ENCODE measurements at regions not wholly inside any gene's neighbourhood (a gene's known extent, or its start where the extent isn't known, plus 50 kb on each side); places are given as distances from the start of the nearest gene placed in this dataset.

DNA sequence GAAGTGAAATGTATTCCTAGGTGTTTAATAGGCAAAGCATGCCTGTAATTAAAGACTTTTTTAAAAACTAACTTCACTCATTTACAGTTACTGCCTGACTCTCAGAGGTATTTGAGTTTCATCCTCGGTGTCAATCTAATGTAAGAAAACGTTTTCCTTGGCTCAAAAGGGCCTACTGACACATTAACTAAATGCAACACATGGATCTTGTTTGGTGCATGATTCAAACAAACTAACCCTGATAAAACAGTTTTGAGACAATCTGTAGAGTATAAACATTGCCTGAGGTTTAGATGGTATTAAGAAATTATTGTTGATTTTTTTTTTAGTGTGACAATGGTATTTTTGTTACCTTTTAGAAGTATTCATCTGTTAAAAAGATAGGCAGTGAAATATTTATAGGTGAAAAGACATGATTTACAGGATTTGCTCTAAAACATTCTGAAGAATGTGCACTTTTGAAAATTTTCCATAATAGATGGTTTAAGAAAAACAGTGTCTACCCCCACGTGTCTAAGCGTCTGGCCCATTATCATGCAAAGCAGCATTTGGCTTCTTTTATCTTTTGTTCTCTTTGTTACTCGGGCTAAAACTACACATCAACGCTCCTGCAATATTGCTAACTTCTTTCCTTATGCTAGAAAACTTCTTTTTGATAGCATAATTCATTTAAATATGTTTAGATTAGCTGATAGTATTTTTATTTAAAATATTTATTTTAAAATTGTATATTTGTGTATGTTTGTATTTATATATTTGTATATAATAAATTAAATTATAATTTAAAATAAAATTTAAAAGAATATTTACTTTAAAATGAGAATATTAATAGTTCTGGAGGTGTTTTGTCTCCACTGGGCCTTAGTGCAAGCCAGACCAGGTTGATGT is 160.2 kb upstream of the NDUFV2 start:
- TF ChIP-seq, protein P1, sequence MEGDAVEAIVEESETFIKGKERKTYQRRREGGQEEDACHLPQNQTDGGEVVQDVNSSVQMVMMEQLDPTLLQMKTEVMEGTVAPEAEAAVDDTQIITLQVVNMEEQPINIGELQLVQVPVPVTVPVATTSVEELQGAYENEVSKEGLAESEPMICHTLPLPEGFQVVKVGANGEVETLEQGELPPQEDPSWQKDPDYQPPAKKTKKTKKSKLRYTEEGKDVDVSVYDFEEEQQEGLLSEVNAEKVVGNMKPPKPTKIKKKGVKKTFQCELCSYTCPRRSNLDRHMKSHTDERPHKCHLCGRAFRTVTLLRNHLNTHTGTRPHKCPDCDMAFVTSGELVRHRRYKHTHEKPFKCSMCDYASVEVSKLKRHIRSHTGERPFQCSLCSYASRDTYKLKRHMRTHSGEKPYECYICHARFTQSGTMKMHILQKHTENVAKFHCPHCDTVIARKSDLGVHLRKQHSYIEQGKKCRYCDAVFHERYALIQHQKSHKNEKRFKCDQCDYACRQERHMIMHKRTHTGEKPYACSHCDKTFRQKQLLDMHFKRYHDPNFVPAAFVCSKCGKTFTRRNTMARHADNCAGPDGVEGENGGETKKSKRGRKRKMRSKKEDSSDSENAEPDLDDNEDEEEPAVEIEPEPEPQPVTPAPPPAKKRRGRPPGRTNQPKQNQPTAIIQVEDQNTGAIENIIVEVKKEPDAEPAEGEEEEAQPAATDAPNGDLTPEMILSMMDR (IDR thresholded peaks at IDR 0.05): no peak
- no peak for TF ChIP-seq EZH2 (IDR thresholded peaks at IDR 0.05; ENCODE audit: borderline replicate concordance, insufficient read depth, low read depth, low read length, poor library complexity, severe bottlenecking)
